ENCODE measurements at regions not wholly inside any gene's neighbourhood (a gene's known extent, or its start where the extent isn't known, plus 50 kb on each side); places are given as distances from the start of the nearest gene placed in this dataset.

DNA sequence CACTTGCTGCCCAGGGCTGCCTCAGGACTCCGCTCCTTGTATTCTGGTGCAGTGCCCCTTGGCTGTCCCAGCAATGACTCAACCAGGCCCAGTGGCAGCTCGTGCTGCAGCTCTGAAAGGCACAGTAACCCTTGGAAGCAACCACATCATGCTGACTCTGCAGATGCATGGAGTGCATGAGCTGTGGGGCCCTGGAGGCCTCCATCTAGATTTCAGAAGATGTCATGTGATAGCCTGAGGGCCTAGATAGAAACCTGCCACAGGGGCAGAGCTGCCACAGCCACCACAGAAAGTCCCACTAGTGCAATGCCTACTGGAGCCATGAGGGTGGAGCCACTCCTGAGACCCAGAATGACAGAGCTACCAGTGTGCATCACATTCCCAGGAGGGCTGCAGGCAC, 117.1 kb upstream of the SMAD3 start:
- Histone ChIP-seq H3K4me1 (ENCODE audit: insufficient read depth, low read length) (peaks cover under 1% of the 10 kb centered on the region; the same call in 1 of the 2 replicates), H3K27ac (ENCODE audit: low read length) (no peak overlapping the region), H3K9me3 (ENCODE audit: insufficient read depth, low read depth, low read length) (no peaks in the 10 kb centered on the region), H3K4me3 (ENCODE audit: low read length) (no peak overlapping the region), H3K9ac (ENCODE audit: low read depth, low read length) (no peak overlapping the region), H3K27me3 (ENCODE audit: insufficient read depth, low read length) (no peaks in the 10 kb centered on the region), H3K36me3 (ENCODE audit: insufficient read depth, low read depth, low read length) (no peaks in the 10 kb centered on the region)

DNA sequence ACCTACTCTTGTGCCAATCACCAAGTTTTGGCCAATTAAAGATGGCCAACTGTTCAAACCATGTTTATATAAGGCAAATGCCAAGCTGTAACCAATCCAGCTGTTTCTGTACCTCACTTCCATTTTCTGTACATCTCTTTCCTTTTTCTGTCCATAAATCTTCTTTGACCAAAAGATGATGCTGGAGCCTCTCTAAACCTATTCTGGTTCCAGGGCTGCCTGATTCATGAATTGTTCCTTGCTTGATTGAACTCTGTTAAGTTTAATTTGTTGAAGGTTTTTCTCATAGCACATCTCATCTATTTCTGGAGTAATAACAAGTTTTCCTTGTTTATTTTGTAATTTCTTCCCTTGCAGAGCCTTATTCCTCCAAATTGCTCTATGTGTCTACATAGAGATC, 115.3 kb upstream of the SMAD3 start:
- H3K4me1 ChIP-seq (ENCODE audit: insufficient read depth, low read length), result no peaks in the 10 kb centered on the region

DNA sequence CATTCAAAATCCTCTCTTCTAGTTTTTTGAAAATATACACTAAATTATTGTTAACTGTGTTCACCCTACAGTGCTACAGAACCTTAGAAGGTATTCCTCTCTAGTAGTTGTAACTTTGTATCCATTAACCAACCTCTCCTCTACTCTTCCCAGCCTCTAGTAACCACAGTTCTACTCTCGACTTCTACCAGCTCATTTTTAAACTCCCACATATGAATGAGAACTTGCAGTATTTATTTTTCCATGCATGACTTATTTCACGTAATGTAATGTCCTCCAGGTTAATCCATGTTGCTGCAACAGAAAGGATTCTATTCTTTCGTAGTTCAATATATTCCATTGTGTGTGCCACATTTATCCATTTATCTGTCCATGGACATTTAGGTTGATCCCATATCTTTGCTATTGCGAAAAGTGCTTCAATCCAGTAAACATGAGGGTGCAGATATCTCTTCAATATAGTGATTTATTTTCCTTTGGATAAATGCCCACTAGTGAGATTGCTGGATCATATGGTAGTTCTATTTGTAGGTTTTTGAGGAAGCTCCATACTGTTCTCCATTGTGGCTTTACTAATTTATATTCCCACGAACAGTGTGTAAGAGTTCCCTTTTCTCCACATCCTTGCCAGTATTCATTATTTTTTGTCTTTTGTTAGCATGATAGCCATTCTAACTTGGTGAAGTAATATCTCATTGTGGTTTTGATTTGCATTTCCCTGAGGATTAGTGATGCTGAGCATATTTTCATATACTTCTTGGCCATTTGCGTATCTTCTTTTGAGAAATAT, 113.7 kb upstream of the SMAD3 start:
- Histone ChIP-seq H3K4me1 (ENCODE audit: insufficient read depth, low read length) (no peaks in the 10 kb centered on the region), H3K27me3 (ENCODE audit: insufficient read depth, low read length) (no peaks in the 10 kb centered on the region), H3K27ac (ENCODE audit: low read length) (no peak overlapping the region), H3K9ac (ENCODE audit: low read depth, low read length) (no peak overlapping the region), H3K4me3 (ENCODE audit: low read length) (no peak overlapping the region), H3K9me3 (ENCODE audit: insufficient read depth, low read depth, low read length) (no peaks in the 10 kb centered on the region), H3K36me3 (ENCODE audit: insufficient read depth, low read depth, low read length) (no peaks in the 10 kb centered on the region)

More for the DNA sequence above, 115.3 kb upstream of the SMAD3 start:
- Histone ChIP-seq H3K9me3 (ENCODE audit: insufficient read depth, low read depth, low read length) (no peaks in the 10 kb centered on the region), H3K36me3 (ENCODE audit: insufficient read depth, low read depth, low read length) (no peaks in the 10 kb centered on the region), H3K9ac (ENCODE audit: low read depth, low read length) (no peak overlapping the region), H3K27me3 (ENCODE audit: insufficient read depth, low read length) (no peaks in the 10 kb centered on the region), H3K4me3 (ENCODE audit: low read length) (no peak overlapping the region), H3K27ac (ENCODE audit: low read length) (no peak overlapping the region)

DNA sequence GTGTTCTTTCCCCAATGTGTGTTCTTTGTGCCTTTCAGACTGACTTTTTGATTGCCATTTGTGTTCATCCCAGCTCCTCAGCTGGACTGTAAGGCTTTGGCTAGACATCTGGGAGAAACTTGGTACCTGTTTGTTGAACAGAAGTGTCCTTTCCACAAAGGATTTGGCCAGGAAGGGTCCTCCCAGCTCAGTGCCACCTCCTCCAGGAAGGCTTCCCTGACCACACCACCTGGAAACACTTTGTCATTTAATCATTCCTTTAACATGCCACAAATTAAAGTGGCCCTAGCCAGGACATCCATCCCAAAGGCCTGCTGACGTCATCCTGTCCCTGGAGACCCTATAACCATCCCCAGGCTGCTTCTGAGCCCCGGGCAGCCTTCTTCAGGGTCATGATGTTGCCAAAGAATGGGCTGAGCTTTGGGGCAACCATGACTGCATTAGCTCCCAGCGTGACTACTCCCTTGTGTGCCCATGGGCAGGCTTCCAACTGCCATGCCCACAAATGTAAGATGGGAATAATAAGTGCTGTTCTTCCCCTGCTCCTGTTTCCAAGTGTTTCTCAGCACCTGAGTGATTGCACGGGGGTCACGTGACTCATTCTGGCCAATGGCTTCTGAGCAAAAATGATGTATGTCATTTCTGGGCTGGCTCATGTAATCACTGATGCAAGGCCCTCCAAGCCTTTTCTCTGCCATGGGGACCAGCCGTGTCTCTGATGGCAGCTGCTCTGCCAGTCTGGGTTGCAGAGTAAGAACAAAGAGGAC, 112.5 kb upstream of the SMAD3 start:
- Histone ChIP-seq H3K9ac (ENCODE audit: low read depth, low read length) (no peak overlapping the region), H3K4me3 (ENCODE audit: low read length) (no peak overlapping the region), H3K27ac (ENCODE audit: low read length) (no peak overlapping the region), H3K27me3 (ENCODE audit: insufficient read depth, low read length) (no peaks in the 10 kb centered on the region), H3K4me1 (ENCODE audit: insufficient read depth, low read length) (no peaks in the 10 kb centered on the region), H3K36me3 (ENCODE audit: insufficient read depth, low read depth, low read length) (no peaks in the 10 kb centered on the region), H3K9me3 (ENCODE audit: insufficient read depth, low read depth, low read length) (no peaks in the 10 kb centered on the region)

DNA sequence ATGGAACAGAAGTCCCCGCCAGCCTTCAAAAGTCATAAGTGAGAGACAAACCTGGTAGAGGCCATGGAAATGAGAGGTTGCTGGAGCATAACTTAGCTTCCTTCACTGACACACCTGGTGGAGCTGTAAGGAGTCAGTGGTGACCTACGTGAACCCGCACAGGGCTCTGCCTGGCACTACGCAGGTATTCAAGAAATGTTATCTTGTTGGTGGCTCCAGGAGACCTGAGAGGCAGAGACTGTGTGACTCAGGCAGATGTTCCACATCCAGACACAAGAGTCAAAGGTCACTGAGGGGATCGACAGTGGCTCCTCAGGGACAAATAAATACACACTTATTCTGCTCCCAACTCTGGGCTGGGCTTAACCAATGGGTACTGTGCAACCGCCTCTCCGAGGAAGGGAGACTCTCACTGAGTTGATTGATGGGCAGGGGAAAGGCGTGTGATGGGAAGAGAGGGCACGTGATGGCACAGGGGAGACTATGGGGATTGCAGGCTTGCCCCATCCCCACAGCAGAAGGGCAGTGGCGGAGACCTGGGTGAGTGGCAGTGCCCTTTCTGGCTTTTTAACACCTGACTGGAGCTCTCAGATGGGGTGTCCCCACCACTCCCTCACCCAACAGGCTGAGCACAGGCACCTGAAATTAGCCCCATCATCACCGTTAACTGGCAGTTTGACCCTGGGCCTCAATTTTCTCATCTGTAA, 111.7 kb upstream of the SMAD3 start:
- Histone ChIP-seq H3K27me3 (ENCODE audit: insufficient read depth, low read length) (no peaks in the 10 kb centered on the region), H3K4me3 (ENCODE audit: low read length) (no peak overlapping the region), H3K4me1 (ENCODE audit: insufficient read depth, low read length) (no peaks in the 10 kb centered on the region), H3K36me3 (ENCODE audit: insufficient read depth, low read depth, low read length) (no peaks in the 10 kb centered on the region), H3K9me3 (ENCODE audit: insufficient read depth, low read depth, low read length) (no peaks in the 10 kb centered on the region), H3K9ac (ENCODE audit: low read depth, low read length) (no peak overlapping the region), H3K27ac (ENCODE audit: low read length) (no peak overlapping the region)

DNA sequence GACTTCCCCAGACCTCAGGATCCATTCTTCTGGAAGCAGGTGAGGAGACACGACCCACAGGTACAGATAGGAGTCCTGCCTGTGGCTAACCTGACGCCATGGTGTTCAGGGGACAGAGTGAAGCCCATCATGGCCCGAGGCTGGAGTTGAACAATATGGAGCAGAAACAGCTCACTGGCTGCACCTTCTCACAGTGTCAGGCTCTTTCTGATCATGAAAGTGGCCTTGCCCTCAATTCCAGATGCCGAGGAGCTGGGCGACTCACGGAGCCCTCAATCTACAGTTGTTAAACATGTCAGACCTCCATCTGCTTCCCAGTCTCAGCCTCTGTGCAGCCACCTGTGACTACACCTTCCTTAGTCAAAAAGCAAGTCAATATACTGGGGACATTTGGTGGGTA, 110.8 kb upstream of the SMAD3 start:
- no peaks in the 10 kb centered on the region for H3K27me3 ChIP-seq (ENCODE audit: insufficient read depth, low read length)

DNA sequence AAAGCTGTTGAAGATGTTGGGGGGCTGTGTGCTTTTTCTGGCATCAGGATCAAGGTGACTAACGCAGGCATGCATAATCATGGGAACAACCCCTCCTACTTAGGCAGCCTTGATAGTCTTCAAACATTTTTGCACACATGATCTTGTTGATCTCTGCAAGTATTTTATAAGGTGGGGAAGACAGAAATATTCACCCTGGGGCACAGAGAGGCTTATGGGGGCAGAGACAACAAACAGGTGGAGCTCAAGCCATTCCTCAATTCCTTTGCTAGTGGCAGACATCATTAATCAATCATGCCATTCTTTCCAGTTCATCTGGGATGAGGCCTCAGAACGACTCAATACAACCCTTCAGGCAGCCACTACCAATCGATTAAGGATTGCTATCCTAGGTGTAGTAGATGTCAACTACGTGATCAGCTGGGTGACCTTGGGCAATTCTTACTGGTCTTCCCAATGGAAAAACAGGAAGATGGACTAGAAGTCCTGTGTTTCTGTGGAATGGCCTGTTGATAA, 110.3 kb upstream of the SMAD3 start:
- Histone ChIP-seq H3K9me3 (ENCODE audit: insufficient read depth, low read depth, low read length) (no peaks in the 10 kb centered on the region), H3K27me3 (ENCODE audit: insufficient read depth, low read length) (no peaks in the 10 kb centered on the region), H3K36me3 (ENCODE audit: insufficient read depth, low read depth, low read length) (no peaks in the 10 kb centered on the region), H3K4me1 (ENCODE audit: insufficient read depth, low read length) (no peaks in the 10 kb centered on the region), H3K4me3 (ENCODE audit: low read length) (no peak overlapping the region), H3K27ac (ENCODE audit: low read length) (no peak overlapping the region), H3K9ac (ENCODE audit: low read depth, low read length) (no peak overlapping the region)

More for the DNA sequence above, 110.8 kb upstream of the SMAD3 start:
- Histone ChIP-seq H3K9ac (ENCODE audit: low read depth, low read length) (no peak overlapping the region), H3K4me3 (ENCODE audit: low read length) (no peak overlapping the region), H3K27ac (ENCODE audit: low read length) (no peak overlapping the region), H3K36me3 (ENCODE audit: insufficient read depth, low read depth, low read length) (no peaks in the 10 kb centered on the region), H3K9me3 (ENCODE audit: insufficient read depth, low read depth, low read length) (no peaks in the 10 kb centered on the region), H3K4me1 (ENCODE audit: insufficient read depth, low read length) (no peaks in the 10 kb centered on the region)

DNA sequence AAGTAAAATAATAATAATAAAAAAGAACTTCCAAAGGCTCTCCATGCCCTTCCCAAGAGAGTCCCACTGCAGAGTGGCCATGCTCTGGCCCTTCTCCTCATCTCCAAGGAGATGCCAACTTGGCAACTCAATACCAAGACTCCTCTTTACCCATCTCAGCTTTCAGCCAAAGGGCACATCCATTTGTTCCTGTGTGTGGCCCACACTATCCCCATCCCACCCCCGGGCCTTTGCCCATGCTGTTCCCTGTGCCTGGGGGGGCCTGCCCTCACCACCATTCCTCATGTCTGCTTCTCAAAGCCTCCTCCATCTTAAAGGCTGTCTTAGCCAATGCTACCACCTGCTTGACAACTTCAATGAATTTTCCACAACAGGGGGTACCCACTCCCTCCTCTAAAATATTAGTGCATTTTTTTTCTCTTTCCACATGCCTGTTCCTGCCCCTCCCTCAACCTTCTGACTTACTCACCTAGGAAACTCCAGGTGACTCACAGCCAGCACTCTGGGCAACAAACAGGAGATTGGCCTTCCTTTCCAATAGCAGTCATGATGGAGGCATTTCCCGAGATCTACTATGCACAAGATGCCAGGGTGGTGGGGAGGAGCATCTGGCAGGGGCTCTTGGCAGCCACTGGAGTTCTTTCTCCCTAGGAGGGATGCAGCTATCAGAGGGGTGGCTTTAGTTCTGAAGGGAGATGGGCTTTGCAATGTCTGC, 109.4 kb upstream of the SMAD3 start:
- Histone ChIP-seq H3K9me3 (ENCODE audit: insufficient read depth, low read depth, low read length) (no peaks in the 10 kb centered on the region), H3K9ac (ENCODE audit: low read depth, low read length) (no peak overlapping the region), H3K4me1 (ENCODE audit: insufficient read depth, low read length) (no peaks in the 10 kb centered on the region), H3K36me3 (ENCODE audit: insufficient read depth, low read depth, low read length) (no peaks in the 10 kb centered on the region), H3K4me3 (ENCODE audit: low read length) (no peak overlapping the region), H3K27ac (ENCODE audit: low read length) (no peak overlapping the region), H3K27me3 (ENCODE audit: insufficient read depth, low read length) (no peaks in the 10 kb centered on the region)

DNA sequence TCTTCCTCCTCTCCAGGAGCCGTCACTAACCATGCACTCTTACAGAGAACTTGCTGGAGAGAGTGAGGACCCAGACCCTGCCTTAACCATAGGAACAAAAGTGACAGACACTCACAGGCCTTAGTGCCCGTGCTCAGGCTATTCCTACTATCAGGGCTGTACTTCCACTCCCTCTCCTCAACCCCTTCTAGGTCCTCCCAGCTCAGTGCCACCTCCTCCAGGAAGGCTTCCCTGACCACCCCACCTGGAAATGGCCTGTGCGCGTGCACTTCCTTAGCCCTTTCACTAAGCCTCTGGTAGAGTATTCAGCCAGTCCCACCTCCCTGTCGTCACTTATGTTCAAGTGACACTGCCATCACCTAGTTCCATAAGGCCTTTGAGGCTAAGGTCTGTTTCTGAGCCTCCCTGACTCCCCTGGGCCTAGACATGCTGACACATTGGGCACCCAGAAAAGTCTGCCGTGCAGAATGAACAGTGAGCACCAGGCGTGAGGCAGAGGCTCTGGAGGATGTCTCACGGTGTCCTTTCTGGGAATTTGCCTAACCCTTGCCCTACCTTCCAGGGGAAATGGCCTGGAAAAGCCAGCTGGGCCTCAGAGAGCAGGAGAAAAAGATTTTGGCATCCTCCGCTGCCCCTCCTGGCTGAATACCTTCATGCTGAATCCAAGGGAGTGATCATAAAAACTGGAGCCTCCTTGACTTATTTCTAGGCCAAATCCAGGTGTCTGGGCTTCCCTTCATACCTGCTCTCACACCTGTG, 108.6 kb upstream of the SMAD3 start:
- Histone ChIP-seq H3K27me3 (ENCODE audit: insufficient read depth, low read length) (no peaks in the 10 kb centered on the region), H3K9ac (ENCODE audit: low read depth, low read length) (no peak overlapping the region), H3K4me3 (ENCODE audit: low read length) (no peak overlapping the region), H3K27ac (ENCODE audit: low read length) (no peak overlapping the region), H3K4me1 (ENCODE audit: insufficient read depth, low read length) (no peaks in the 10 kb centered on the region), H3K9me3 (ENCODE audit: insufficient read depth, low read depth, low read length) (no peaks in the 10 kb centered on the region), H3K36me3 (ENCODE audit: insufficient read depth, low read depth, low read length) (no peaks in the 10 kb centered on the region)

DNA sequence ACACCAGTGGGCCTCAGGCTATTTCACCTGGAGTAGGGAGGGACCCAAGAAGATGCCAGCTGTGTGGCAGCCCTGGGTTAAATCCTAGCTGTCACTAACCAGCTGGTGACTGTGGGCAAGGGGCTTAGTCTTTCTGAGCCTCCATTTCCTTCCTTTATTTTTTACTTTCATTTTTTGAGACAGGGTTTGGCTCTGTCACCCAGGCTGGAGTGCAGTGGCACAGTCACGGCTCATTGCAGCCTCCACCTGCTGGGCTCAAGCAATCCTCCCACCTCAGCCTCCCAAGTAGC, 108.0 kb upstream of the SMAD3 start:
- Histone ChIP-seq H3K4me1 (ENCODE audit: insufficient read depth, low read length) (no peaks in the 10 kb centered on the region), H3K9ac (ENCODE audit: low read depth, low read length) (no peak overlapping the region), H3K4me3 (ENCODE audit: low read length) (no peak overlapping the region), H3K27me3 (ENCODE audit: insufficient read depth, low read length) (no peaks in the 10 kb centered on the region), H3K27ac (ENCODE audit: low read length) (no peak overlapping the region), H3K9me3 (ENCODE audit: insufficient read depth, low read depth, low read length) (no peaks in the 10 kb centered on the region), H3K36me3 (ENCODE audit: insufficient read depth, low read depth, low read length) (no peaks in the 10 kb centered on the region)

DNA sequence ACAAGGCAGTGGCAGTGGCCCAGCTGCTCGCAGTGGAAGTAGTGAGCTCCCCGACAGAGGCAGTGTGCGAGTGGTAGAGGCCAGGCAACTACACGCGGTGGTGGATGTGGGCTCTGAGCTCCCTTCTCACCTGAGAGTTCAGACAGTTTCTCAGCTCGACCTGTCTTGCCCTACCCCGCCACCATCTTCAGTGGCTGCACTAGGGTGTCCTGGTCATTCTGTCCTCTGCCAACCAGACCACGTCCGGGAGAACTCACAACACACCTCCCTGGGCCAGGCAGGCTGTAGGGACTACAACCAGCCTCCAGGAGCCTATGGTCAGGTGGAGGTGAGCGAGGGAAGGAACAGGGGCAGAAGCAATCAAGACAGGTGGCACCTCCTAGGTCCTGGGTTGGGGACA, 106.3 kb upstream of the SMAD3 start:
- no peak overlapping the region for H3K4me3 ChIP-seq (ENCODE audit: low read length)

More for the DNA sequence above, 106.3 kb upstream of the SMAD3 start:
- no peaks in the 10 kb centered on the region for H3K36me3 ChIP-seq (ENCODE audit: insufficient read depth, low read depth, low read length)
- no peak overlapping the region for H3K27ac ChIP-seq (ENCODE audit: low read length)
- no peaks in the 10 kb centered on the region for H3K27me3 ChIP-seq (ENCODE audit: insufficient read depth, low read length)
- H3K9me3 ChIP-seq (ENCODE audit: insufficient read depth, low read depth, low read length), result no peaks in the 10 kb centered on the region
- H3K4me1 ChIP-seq (ENCODE audit: insufficient read depth, low read length), result no peaks in the 10 kb centered on the region
- H3K9ac ChIP-seq (ENCODE audit: low read depth, low read length), result no peak overlapping the region
